ENCODE measurements at regions not wholly inside any gene's neighbourhood (a gene's known extent, or its start where the extent isn't known, plus 50 kb on each side); places are given as distances from the start of the nearest gene placed in this dataset.
"Not testable (repeated sequence)": the region's sequence is repeated elsewhere in the genome, so short reads cannot be mapped to it uniquely, and the experiment has no call there.

- no peak for DNase-seq
Measured at GRCh38 chr16:50497592-50497991, 50.6 kb upstream of the NKD1 start.

- DNase-seq: no peak
Measured at GRCh38 chr16:50496990-50497389, 51.2 kb upstream of the NKD1 start.

GRCh38 chr16:50495673-50496072 lies 52.5 kb upstream of the NKD1 start:
- DNase-seq: no peak

- DNase-seq: no peak
Measured at GRCh38 chr16:50494501-50495491, 53.4 kb upstream of the NKD1 start.

- DNase-seq: no peak
Measured at GRCh38 chr16:50491516-50491915, 56.7 kb upstream of the NKD1 start.

GRCh38 chr16:50490828-50491227 lies 57.4 kb upstream of the NKD1 start:
- no peak for DNase-seq

- DNase-seq: no peak
Measured at GRCh38 chr16:50489182-50489581, 59.0 kb upstream of the NKD1 start.

GRCh38 chr16:50487528-50487927 lies 60.7 kb upstream of the NKD1 start:
- DNase-seq: no peak

- not testable (repeated sequence) for DNase-seq
Measured at GRCh38 chr16:50486162-50486561, 62.0 kb upstream of the NKD1 start.

GRCh38 chr16:50485232-50485631 lies 63.0 kb upstream of the NKD1 start:
- DNase-seq: no peak

GRCh38 chr16:50482271-50482670 lies 65.9 kb upstream of the NKD1 start:
- no peak for DNase-seq

- no peak for DNase-seq
Measured at GRCh38 chr16:50480206-50480605, 68.0 kb upstream of the NKD1 start.

- no peak for DNase-seq
Measured at GRCh38 chr16:50479771-50480170, 68.4 kb upstream of the NKD1 start.

GRCh38 chr16:50478773-50479149 lies 69.4 kb upstream of the NKD1 start:
- DNase-seq: no peak

- DNase-seq: no peak
Measured at GRCh38 chr16:50478075-50478772, 70.0 kb upstream of the NKD1 start.

- DNase-seq: no peak
Measured at GRCh38 chr16:50476486-50477255, 71.5 kb upstream of the NKD1 start.

- DNase-seq: no peak
Measured at GRCh38 chr16:50475170-50475569, 73.0 kb upstream of the NKD1 start.

GRCh38 chr16:50474138-50474537 lies 74.1 kb upstream of the NKD1 start:
- peak; percentile 41 for DNase-seq

- DNase-seq: no peak
Measured at GRCh38 chr16:50473356-50473945, 74.7 kb upstream of the NKD1 start.

- no peak for DNase-seq
Measured at GRCh38 chr16:50472472-50472871, 75.7 kb upstream of the NKD1 start.

- no peak for DNase-seq
Measured at GRCh38 chr16:50470687-50471086, 77.5 kb upstream of the NKD1 start.

GRCh38 chr16:50469744-50470321 lies 78.4 kb upstream of the NKD1 start:
- DNase-seq: no peak

Data from activated naive CD4-positive, alpha-beta T cell treated with anti-CD3 and anti-CD28 coated beads, Interleukin-2, amount 50 U/mL, for 16 hours (primary cell).